ENCODE measurements at regions not wholly inside any gene's neighbourhood (a gene's known extent, or its start where the extent isn't known, plus 50 kb on each side); places are given as distances from the start of the nearest gene placed in this dataset.

- Histone ChIP-seq H3K4me1 (ENCODE audit: insufficient read depth) (no peaks in the 10 kb centered on the region), H3K9me3 (peaks cover 0 to 4% of the 10 kb centered on the region in 2 donors), H3K4me3 (no peak overlapping the region), H3K36me3 (no peaks in the 10 kb centered on the region), H3K27me3 (no peaks in the 10 kb centered on the region), H3K27ac (no peak overlapping the region)
- whole genome bisulfite sequencing, 3 donors = 73 to 79% (median 75%) methylated on average over 3 of the region's 3 CpGs
- no peak for TF ChIP-seq CTCF (IDR thresholded peaks at IDR 0.05)
- no peak for TF ChIP-seq EP300 (IDR thresholded peaks at IDR 0.05)
- no peak for TF ChIP-seq POLR2A (IDR thresholded peaks at IDR 0.05)
- DNase-seq = no peak
- intact Hi-C loops (cut with DNase I) = no loop called here
These were observed 91.7 kb upstream of the CHMP2B start for GRCh38 chr3:87135412-87135811.

GRCh38 chr3:87132801-87133200 lies 94.3 kb upstream of the CHMP2B start:
- Histone ChIP-seq H3K4me1 (ENCODE audit: insufficient read depth) (no peaks in the 10 kb centered on the region), H3K27ac (no peak overlapping the region), H3K4me3 (no peak overlapping the region), H3K27me3 (no peaks in the 10 kb centered on the region), H3K9me3 (no peaks in the 10 kb centered on the region), H3K36me3 (no peaks in the 10 kb centered on the region)
- intact Hi-C loops (cut with DNase I) = no loop called here
- WGBS, 3 donors = 83 to 89% (median 87%) methylated on average over 2 of the region's 2 CpGs
- no peak for DNase-seq
- TF ChIP-seq EP300 (IDR thresholded peaks at IDR 0.05) = no peak

- no peaks in the 10 kb centered on the region for H3K9me3 ChIP-seq
- no peak overlapping the region for H3K27ac ChIP-seq
- no peak for DNase-seq
- WGBS, 3 donors = 71 to 93% (median 92%) methylated on average over 2 of the region's 2 CpGs
- intact Hi-C loops (cut with DNase I) = no loop called here
- TF ChIP-seq CTCF (IDR thresholded peaks at IDR 0.05) = no peak
- no peak for TF ChIP-seq POLR2A (IDR thresholded peaks at IDR 0.05)
- TF ChIP-seq EP300 (IDR thresholded peaks at IDR 0.05) = no peak
- H3K27me3 ChIP-seq = no peaks in the 10 kb centered on the region
- no peaks in the 10 kb centered on the region for H3K36me3 ChIP-seq
- no peaks in the 10 kb centered on the region for H3K4me1 ChIP-seq (ENCODE audit: insufficient read depth)
- no peak overlapping the region for H3K4me3 ChIP-seq
These were observed 99.1 kb upstream of the CHMP2B start for GRCh38 chr3:87128006-87128405.

- H3K9me3 ChIP-seq = no peaks in the 10 kb centered on the region
- WGBS, 3 donors = 15 to 21% (median 21%) methylated on average over 6 of the region's 6 CpGs
- no peak overlapping the region for H3K4me3 ChIP-seq
- H3K36me3 ChIP-seq = no peaks in the 10 kb centered on the region
- DNase-seq = no peak
- H3K4me1 ChIP-seq (ENCODE audit: insufficient read depth) = no peaks in the 10 kb centered on the region
- no peak overlapping the region for H3K27ac ChIP-seq
- intact Hi-C loops (cut with DNase I) = no loop called here
- H3K27me3 ChIP-seq = no peaks in the 10 kb centered on the region
- TF ChIP-seq POLR2A (IDR thresholded peaks at IDR 0.05) (no peak), CTCF (IDR thresholded peaks at IDR 0.05) (no peak), EP300 (IDR thresholded peaks at IDR 0.05) (no peak)
These were observed 99.8 kb upstream of the CHMP2B start for GRCh38 chr3:87127281-87127680.

- H3K4me1 ChIP-seq (ENCODE audit: insufficient read depth) = no peaks in the 10 kb centered on the region
- H3K27ac ChIP-seq = no peak overlapping the region
- DNase-seq = no peak
- no peak overlapping the region for H3K4me3 ChIP-seq
- H3K36me3 ChIP-seq = no peaks in the 10 kb centered on the region
- TF ChIP-seq POLR2A (IDR thresholded peaks at IDR 0.05) (no peak), EP300 (IDR thresholded peaks at IDR 0.05) (no peak), CTCF (IDR thresholded peaks at IDR 0.05) (no peak)
- no peaks in the 10 kb centered on the region for H3K9me3 ChIP-seq
- intact Hi-C loops (cut with DNase I) = no loop called here
- WGBS, 3 donors = 43 to 68% (median 58%) methylated on average over 4 of the region's 4 CpGs
- no peaks in the 10 kb centered on the region for H3K27me3 ChIP-seq
These were observed 100.8 kb upstream of the CHMP2B start for GRCh38 chr3:87126321-87126720.
